Ascending aorta (tissue), 2 donors: ENCODE measurements at regions not wholly inside any gene's neighbourhood (a gene's known extent, or its start where the extent isn't known, plus 50 kb on each side); places are given as distances from the start of the nearest gene placed in this dataset.

Experiments used
- DNase-seq, 2 donors: peaks; one replicate each; pipeline ENCODE4 v3.0.0-alpha.2; 2019; ENCODE audit warnings: low spot score in 2 of 2
- H3K27ac ChIP-seq, 2 donors: fragments of 200-600 bp; sonication (generic); one replicate each; pipeline ENCODE4 v1.5.1; 2016 to 2017; ENCODE audit warnings: mild to moderate bottlenecking in 1 of 2
- H3K27me3 ChIP-seq: fragments of 200-600 bp; sonication (generic); one replicate; pipeline ENCODE4 v1.5.1; 2017
- H3K36me3 ChIP-seq, 2 donors: fragments of 200-600 bp; sonication (generic); one replicate each; pipeline ENCODE4 v1.5.1; 2016
- H3K4me1 ChIP-seq, 2 donors: fragments of 200-600 bp; sonication (generic); one replicate each; pipeline ENCODE4 v1.5.1; 2016 to 2017; ENCODE audit warnings: mild to moderate bottlenecking in 1 of 2
- H3K4me3 ChIP-seq, 2 donors: fragments of 200-600 bp; sonication (generic); one replicate each; pipeline ENCODE4 v1.5.1; 2016 to 2017; ENCODE audit warnings: mild to moderate bottlenecking in 1 of 2
- H3K9me3 ChIP-seq, 2 donors: fragments of 200-600 bp; sonication (generic); one replicate each; pipeline ENCODE4 v1.5.1; 2016
- CTCF ChIP-seq, 3 experiments: fragments of 200-600 bp in 2 of 3; fragments of 450-650 bp in 1 of 3; sonication (generic) in 2 of 3; IDR thresholded peaks; one replicate each; pipeline ENCODE4 v1.5.1; 2016 to 2019; ENCODE audit warnings: antibody characterized with exemption in 3 of 3, mild to moderate bottlenecking in 1 of 3, moderate library complexity in 1 of 3
- intact Hi-C: fragments of 100-400 bp; cut with DNase I; formaldehyde crosslinking; loops from one replicate; pipeline ENCODE4 v1.15.1; 2023

GRCh38 chr2:237150186-237150585, 64.5 kb downstream of the COPS8 start:
- Histone ChIP-seq H3K4me3 (no peak overlapping the region), H3K9me3 (peaks cover 17 to 19% of the 10 kb centered on the region in 2 donors), H3K36me3 (no peaks in the 10 kb centered on the region), H3K27me3 (no peaks in the 10 kb centered on the region), H3K27ac (no peak overlapping the region), H3K4me1 (no peaks in the 10 kb centered on the region)
- intact Hi-C loops, result no loop called here
- DNase-seq, result no peak
- TF ChIP-seq CTCF (IDR thresholded peaks at IDR 0.05), result no peak

GRCh38 chr2:237150831-237151375, 65.2 kb downstream of the COPS8 start:
- no peak overlapping the region for H3K27ac ChIP-seq
- no peaks in the 10 kb centered on the region for H3K36me3 ChIP-seq
- H3K4me1 ChIP-seq, result no peaks in the 10 kb centered on the region
- intact Hi-C loops, result no loop called here
- TF ChIP-seq CTCF (IDR thresholded peaks at IDR 0.05), result no peak
- H3K4me3 ChIP-seq, result no peak overlapping the region
- no peaks in the 10 kb centered on the region for H3K27me3 ChIP-seq
- no peak for DNase-seq
- H3K9me3 ChIP-seq, result peaks cover 17 to 19% of the 10 kb centered on the region in 2 donors

- H3K27ac ChIP-seq, result no peak overlapping the region
- no peaks in the 10 kb centered on the region for H3K36me3 ChIP-seq
- H3K9me3 ChIP-seq, result peaks cover 9 to 11% of the 10 kb centered on the region in 2 donors
- no peaks in the 10 kb centered on the region for H3K27me3 ChIP-seq
- DNase-seq, result no peak
- intact Hi-C loops, result no loop called here
- TF ChIP-seq CTCF (IDR thresholded peaks at IDR 0.05), result no peak
- no peak overlapping the region for H3K4me3 ChIP-seq
- peaks cover 5 to 13% of the 10 kb centered on the region in 2 donors for H3K4me1 ChIP-seq
Measured at GRCh38 chr2:237152361-237152760, 66.7 kb downstream of the COPS8 start.

- Histone ChIP-seq H3K9me3 (peaks cover under 1 to 2% of the 10 kb centered on the region in 2 donors), H3K4me3 (no peak overlapping the region), H3K27ac (no peak overlapping the region), H3K4me1 (peaks cover 5 to 14% of the 10 kb centered on the region in 2 donors), H3K36me3 (no peaks in the 10 kb centered on the region), H3K27me3 (no peaks in the 10 kb centered on the region)
- no peak for TF ChIP-seq CTCF (IDR thresholded peaks at IDR 0.05)
- no peak for DNase-seq
- intact Hi-C loops, result no loop called here
Measured at GRCh38 chr2:237153181-237153580, 67.5 kb downstream of the COPS8 start.

GRCh38 chr2:237154082-237154638, 68.5 kb downstream of the COPS8 start:
- no peaks in the 10 kb centered on the region for H3K36me3 ChIP-seq
- peaks cover 5 to 14% of the 10 kb centered on the region in 2 donors for H3K4me1 ChIP-seq

More at GRCh38 chr2:237154082-237154638, 68.5 kb downstream of the COPS8 start:
- no peaks in the 10 kb centered on the region for H3K9me3 ChIP-seq
- peak; percentile 40 to 66 (median 66) for TF ChIP-seq CTCF (IDR thresholded peaks at IDR 0.05)
- H3K27me3 ChIP-seq, result no peaks in the 10 kb centered on the region
- intact Hi-C loops, result no loop called here
- no peak overlapping the region for H3K27ac ChIP-seq
- no peak overlapping the region for H3K4me3 ChIP-seq
- no peak for DNase-seq
